K562 (cell line): ENCODE measurements at regions not wholly inside any gene's neighbourhood (a gene's known extent, or its start where the extent isn't known, plus 50 kb on each side); places are given as distances from the start of the nearest gene placed in this dataset.

Experiments
- ATAC-seq: fragments of 200-7000 bp; cut with Tn5 transposase; 3 replicates; pipeline ENCODE4 v1.9.1; 2020; ENCODE audit warnings: moderate library complexity
- BruUV-seq: library from RNA; stranded (reverse); fragments of 400-500 nt; replicated peaks from 2 replicates; lab custom pipeline; 2021; lab: Mats Ljungman, UMichigan
- CTCF ChIA-PET: fragments of 300-600 bp; formaldehyde crosslinking; extraction: SDS; loops from one replicate; lab custom pipeline; 2021; ENCODE audit warnings: low intra/inter-chr PET ratio; lab: Yijun Ruan, JAX
- POLR2A ChIA-PET: fragments of 300-600, 350-650 bp; sonication (Branson Sonifier 250); formaldehyde crosslinking; extraction: SDS; loops from one replicate; lab custom pipeline; 2021; ENCODE audit warnings: antibody characterized with exemption, inconsistent platforms; lab: Yijun Ruan, JAX
- DNase-seq, 4 experiments: peaks; one replicate each; pipeline versions ENCODE4 v3.0.0 to v3.0.0-alpha.2; 2011 to 2018; ENCODE audit warnings: low spot score in 3 of 4, mixed read lengths in 3 of 4; ENCODE audit errors: extremely low read depth in 1 of 4
- FAIRE-seq: peaks from 2 replicates; lab custom pipeline; 2011; peaks lifted over from hg19 to GRCh38; lab: Jason Lieb, UNC
- H2AFZ ChIP-seq: 2 replicates; pipeline ENCODE4 v1.6.0; 2011; ENCODE audit warnings: low read depth, low read length, control low read depth, inconsistent platforms
- H3K27ac ChIP-seq: fragments of 200-600 bp; 3 replicates; pipeline ENCODE4 v1.8.0; 2011; ENCODE audit warnings: low read depth, mild to moderate bottlenecking, control low read depth, inconsistent platforms, low read length, moderate library complexity, mixed read lengths; ENCODE audit errors: extremely low read depth
- H3K27me3 ChIP-seq, 2 experiments: fragments of 300-600 bp in 1 of 2; 2 replicates in 1 of 2; 3 replicates in 1 of 2; pipeline versions ENCODE4 v1.6.0 to v1.8.0; 2011; ENCODE audit warnings: inconsistent platforms in 2 of 2, low read length in 2 of 2, mild to moderate bottlenecking in 1 of 2, mixed read lengths in 1 of 2, moderate library complexity in 1 of 2; ENCODE audit not compliant: control insufficient read depth in 2 of 2, insufficient read depth in 2 of 2
- H3K36me3 ChIP-seq: fragments of 300-600 bp; 3 replicates; pipeline ENCODE4 v1.8.0; 2011; ENCODE audit warnings: mild to moderate bottlenecking, low read length, inconsistent platforms; ENCODE audit not compliant: control insufficient read depth, insufficient read depth
- H3K4me1 ChIP-seq, 2 experiments: fragments of 200-600 bp in 1 of 2; replicated peaks in 1 of 2; 2 replicates in 1 of 2; 3 replicates in 1 of 2; pipeline versions ENCODE4 v1.5.1 to v1.8.0; 2011; ENCODE audit warnings: inconsistent platforms in 2 of 2, low read length in 2 of 2, mild to moderate bottlenecking in 1 of 2, mixed read lengths in 1 of 2, moderate library complexity in 1 of 2; ENCODE audit not compliant: control insufficient read depth in 2 of 2, insufficient read depth in 2 of 2
- H3K4me2 ChIP-seq: 2 replicates; pipeline ENCODE4 v1.6.1; 2011; ENCODE audit warnings: low read length, control low read depth, inconsistent platforms, mixed read lengths; ENCODE audit not compliant: insufficient read depth
- H3K4me3 ChIP-seq: fragments of 200-600 bp; sonication (generic), shearing (Covaris generic); 2 replicates; pipeline ENCODE4 v1.5.1; 2016; ENCODE audit warnings: control low read depth, inconsistent platforms
- H3K79me2 ChIP-seq: fragments of 200-600 bp; 3 replicates; pipeline ENCODE4 v1.8.0; 2011; ENCODE audit warnings: low read length, inconsistent platforms; ENCODE audit not compliant: control insufficient read depth, insufficient read depth
- H3K9ac ChIP-seq, 2 experiments: 2 replicates each; pipeline versions ENCODE4 v1.6.0 to v1.6.1; 2011; ENCODE audit warnings: low read depth in 2 of 2, low read length in 2 of 2, control low read depth in 1 of 2, inconsistent platforms in 1 of 2, mild to moderate bottlenecking in 1 of 2, mixed read lengths in 1 of 2; ENCODE audit not compliant: insufficient read depth in 1 of 2
- H3K9me1 ChIP-seq: one replicate; pipeline ENCODE4 v1.6.0; 2011; ENCODE audit warnings: inconsistent platforms, mild to moderate bottlenecking, low read length, moderate library complexity; ENCODE audit not compliant: control insufficient read depth, insufficient read depth
- H3K9me3 ChIP-seq: replicated peaks from 2 replicates; pipeline ENCODE4 v1.5.1; 2011; ENCODE audit warnings: low read depth, low read length, inconsistent platforms; ENCODE audit not compliant: control insufficient read depth, insufficient read depth
- H4K20me1 ChIP-seq: replicated peaks from 2 replicates; pipeline ENCODE4 v1.6.1; 2011; ENCODE audit warnings: low read length, inconsistent platforms, mixed read lengths; ENCODE audit not compliant: control insufficient read depth, insufficient read depth
- AFF1 ChIP-seq, 2 experiments: fragments of 450-650 bp; IDR thresholded peaks; 2 replicates each; pipeline ENCODE4 v1.6.1; 2018; ENCODE audit warnings: mild to moderate bottlenecking in 2 of 2, low read depth in 1 of 2; ENCODE audit not compliant: partially characterized antibody in 2 of 2
- ATF3 ChIP-seq, 2 experiments: fragments of 450-650 bp in 1 of 2; sonication (generic) in 1 of 2; formaldehyde crosslinking in 1 of 2; IDR thresholded peaks in 1 of 2; conservative IDR thresholded peaks in 1 of 2; 2 replicates each; pipeline versions ENCODE4 v1.6.1 to v1.8.1; 2016 to 2023; ENCODE audit warnings: mild to moderate bottlenecking in 2 of 2, moderate library complexity in 2 of 2, inconsistent platforms in 1 of 2, missing genetic modification reagents in 1 of 2
- ATF7 ChIP-seq: fragments of 450-650 bp; IDR thresholded peaks from 2 replicates; pipeline ENCODE4 v1.7.1; 2014; ENCODE audit warnings: mild to moderate bottlenecking, moderate library complexity
- FOSL1 ChIP-seq: fragments of 200-800 bp; sonication (Bioruptor generic); conservative IDR thresholded peaks from 2 replicates; pipeline ENCODE4 v1.6.1; 2016; ENCODE audit warnings: missing genetic modification characterization, missing compliant biosample characterization
- GABPB2 ChIP-seq: fragments of 250-450 bp; sonication (Bioruptor Pico); conservative IDR thresholded peaks from 2 replicates; pipeline ENCODE4 v1.5.1; 2021; ENCODE audit warnings: mild to moderate bottlenecking
- HEY1 ChIP-seq: fragments of 250-450 bp; sonication (Bioruptor Pico); IDR thresholded peaks from 2 replicates; pipeline ENCODE4 v1.5.0; 2020; ENCODE audit warnings: mild to moderate bottlenecking, moderate library complexity, borderline replicate concordance
- JUND ChIP-seq, 2 experiments: IDR thresholded peaks; 2 replicates in 1 of 2; 3 replicates in 1 of 2; pipeline ENCODE4 v1.6.1; 2011; ENCODE audit warnings: borderline replicate concordance in 2 of 2, low read depth in 2 of 2, low read length in 2 of 2, improper control_type of control experiment in 1 of 2, missing biosample characterization in 1 of 2, missing genetic modification characterization in 1 of 2, missing genetic modification reagents in 1 of 2
- NFYB ChIP-seq: IDR thresholded peaks from 2 replicates; pipeline ENCODE4 v1.6.1; 2011; ENCODE audit warnings: mild to moderate bottlenecking, moderate library complexity; ENCODE audit not compliant: insufficient read length; ENCODE audit errors: extremely low read depth
- RAD51 ChIP-seq: fragments of 450-650 bp; IDR thresholded peaks from 2 replicates; pipeline ENCODE4 v1.7.1; 2016; ENCODE audit warnings: low read depth, mild to moderate bottlenecking, borderline replicate concordance
- SRF ChIP-seq, 2 experiments: fragments of 250-450, 450-650 bp in 1 of 2; sonication (Bioruptor Pico) in 1 of 2; sonication (generic) in 1 of 2; formaldehyde crosslinking; IDR thresholded peaks; 2 replicates each; pipeline versions ENCODE4 v1.5.0 to v1.5.1; 2020 to 2022; ENCODE audit warnings: mild to moderate bottlenecking in 1 of 2, missing genetic modification reagents in 1 of 2
- USF1 ChIP-seq: sonication (generic); formaldehyde crosslinking; IDR thresholded peaks from 2 replicates; pipeline ENCODE4 v1.9.0; 2022; ENCODE audit warnings: mild to moderate bottlenecking, missing genetic modification reagents
- USF2 ChIP-seq: sonication (generic); formaldehyde crosslinking; IDR thresholded peaks from 2 replicates; pipeline ENCODE4 v1.5.0; 2020; ENCODE audit warnings: missing genetic modification reagents
- ZNF124 ChIP-seq: sonication (generic); formaldehyde crosslinking; IDR thresholded peaks from 2 replicates; pipeline ENCODE4 v1.8.1; 2022; ENCODE audit warnings: missing genetic modification reagents
- WGBS: fragments of 100-300 bp; shearing (Covaris generic); methylation state at CpG from one replicate; pipeline ENCODE4 v1.1.6; 2016; ENCODE audit warnings: low coverage, mixed read lengths; ENCODE audit not compliant: insufficient coverage; ENCODE audit errors: missing lambda C conversion rate; 5-methylcytosine and 5-hydroxymethylcytosine counted together
- in situ Hi-C: fragments of 300-500 bp; cut with MboI; formaldehyde crosslinking; loops from 4 replicates; pipeline ENCODE4 v1.15.0; 2018; ENCODE audit warnings: inconsistent platforms, mixed read lengths
- intact Hi-C: fragments of 100-400 bp; cut with micrococcal nuclease; formaldehyde crosslinking; loops from 2 replicates; pipeline ENCODE4 v1.14.2; 2022

- Histone ChIP-seq H3K9me3 (no peaks in the 10 kb centered on the region), H3K9ac (no peak overlapping the region), H3K9me1 (no peaks in the 10 kb centered on the region), H3K27me3 (no peaks in the 10 kb centered on the region; a peak in 1 of 5 replicates), H3K4me1 (peaks cover 0 to 7% of the 10 kb centered on the region in 2 experiments; a peak in 3 of 5 replicates), H3K4me3 (no peak overlapping the region), H3K79me2 (no peaks in the 10 kb centered on the region), H3K27ac (no peak overlapping the region), H3K36me3 (no peaks in the 10 kb centered on the region), H4K20me1 (no peaks in the 10 kb centered on the region), H3K4me2 (no peak overlapping the region), H2AFZ (no peak overlapping the region)
- CTCF ChIA-PET: no interaction called here
- ATAC-seq: peak; percentile 80
- WGBS: 15% methylated on average over 6 of the region's 6 CpGs
- in situ Hi-C loops (no loop called here), intact Hi-C loops (no loop called here)
- BruUV-seq: no TSS peak
- POLR2A ChIA-PET: no interaction called here
- no peak for FAIRE-seq
- DNase-seq: peak in 2 of 4 experiments; percentile 10 to 11
- TF ChIP-seq USF2 (CRISPR knock-in tag): peak; percentile 86
- TF ChIP-seq NFYB: peak; percentile 46
- peak; percentile 87 for TF ChIP-seq ATF7
- TF ChIP-seq JUND (IDR thresholded peaks at IDR 0.05; ENCODE audit: borderline replicate concordance, low read depth, low read length): 0 out of 2 replicates have a peak, but pooled peaks have one; percentile 27
- peak; percentile 68; the same call in 1 of the 3 replicates for TF ChIP-seq JUND (tag; IDR thresholded peaks at IDR 0.05; ENCODE audit: borderline replicate concordance, low read depth, low read length)
- TF ChIP-seq ATF3 (IDR thresholded peaks at IDR 0.05): peak; percentile 87
- TF ChIP-seq ATF3 (CRISPR knock-in tag; conservative IDR thresholded peaks at IDR 0.05): no peak
- peak; percentile 63; the same call in 1 of the 2 replicates for TF ChIP-seq USF1
- TF ChIP-seq FOSL1 (tag): 0 out of 2 replicates have a peak, but pooled peaks have one; percentile 21
- TF ChIP-seq HEY1 (CRISPR knock-in tag): no peak
- TF ChIP-seq RAD51: peak; percentile 66; the same call in 1 of the 2 replicates
- TF ChIP-seq GABPB2 (CRISPR knock-in tag): no peak
- peak in 1 of 2 experiments; percentile 88 for TF ChIP-seq AFF1 (IDR thresholded peaks at IDR 0.05; ENCODE audit: low read depth in 1 of 2, partially characterized antibody in 2 of 2)
- no peak for TF ChIP-seq ZNF124 (CRISPR knock-in tag)
- TF ChIP-seq SRF (CRISPR knock-in tag; IDR thresholded peaks at IDR 0.05): peak in 1 of 2 experiments; percentile 81; a peak in 2 of 4 replicates
These were observed 110.4 kb upstream of the ATXN3L start for GRCh38 chrX:13430136-13430827.
